IPS-NIHi7 (cell line): ENCODE measurements at regions not wholly inside any gene's neighbourhood (a gene's known extent, or its start where the extent isn't known, plus 50 kb on each side); places are given as distances from the start of the nearest gene placed in this dataset.

Experiments used
- DNase-seq: peaks from one replicate; pipeline ENCODE4 v3.0.0; 2012; ENCODE audit warnings: mixed read lengths; ENCODE audit errors: extremely low spot score

GRCh38 chr5:18101532-18101931, 467.3 kb downstream of the TAF11L14 start:
- DNase-seq: no peak

- DNase-seq: no peak
These were observed 468.5 kb downstream of the TAF11L14 start for GRCh38 chr5:18102733-18103132.

- no peak for DNase-seq
These were observed 471.2 kb downstream of the TAF11L14 start for GRCh38 chr5:18105449-18105848.

GRCh38 chr5:18111906-18112465, 477.7 kb downstream of the TAF11L14 start:
- no peak for DNase-seq

- DNase-seq: no peak
These were observed 479.5 kb downstream of the TAF11L14 start for GRCh38 chr5:18113721-18114120.

GRCh38 chr5:18114151-18114757, 480.0 kb downstream of the TAF11L14 start:
- no peak for DNase-seq

GRCh38 chr5:18117968-18118367, 483.7 kb downstream of the TAF11L14 start:
- DNase-seq: no peak

- DNase-seq: peak; percentile 12
These were observed 485.0 kb downstream of the TAF11L14 start for GRCh38 chr5:18119156-18119785.

- no peak for DNase-seq
These were observed 507.0 kb downstream of the TAF11L14 start for GRCh38 chr5:18141222-18141621.

GRCh38 chr5:18142831-18143230, 508.6 kb downstream of the TAF11L14 start:
- DNase-seq: no peak

- no peak for DNase-seq
These were observed 518.4 kb downstream of the TAF11L14 start for GRCh38 chr5:18152671-18153070.

GRCh38 chr5:18158166-18158565, 523.9 kb downstream of the TAF11L14 start:
- DNase-seq: no peak

- no peak for DNase-seq
These were observed 525.1 kb downstream of the TAF11L14 start for GRCh38 chr5:18159331-18159730.

- DNase-seq: no peak
These were observed 537.4 kb downstream of the TAF11L14 start for GRCh38 chr5:18171684-18172083.

- no peak for DNase-seq
These were observed 545.3 kb downstream of the TAF11L14 start for GRCh38 chr5:18179579-18179978.

GRCh38 chr5:18181575-18181974, 547.3 kb downstream of the TAF11L14 start:
- no peak for DNase-seq

- no peak for DNase-seq
These were observed 561.6 kb downstream of the TAF11L14 start for GRCh38 chr5:18195910-18196309.

- DNase-seq: no peak
These were observed 563.5 kb downstream of the TAF11L14 start for GRCh38 chr5:18197734-18198133.

- DNase-seq: no peak
These were observed 567.9 kb downstream of the TAF11L14 start for GRCh38 chr5:18202164-18202563.

GRCh38 chr5:18203296-18203695, 569.0 kb downstream of the TAF11L14 start:
- no peak for DNase-seq

GRCh38 chr5:18213666-18214065, 579.4 kb downstream of the TAF11L14 start:
- DNase-seq: no peak

GRCh38 chr5:18216016-18216415, 581.8 kb downstream of the TAF11L14 start:
- no peak for DNase-seq

GRCh38 chr5:18216729-18217128, 582.5 kb downstream of the TAF11L14 start:
- DNase-seq: no peak
